ENCODE measurements at regions not wholly inside any gene's neighbourhood (a gene's known extent, or its start where the extent isn't known, plus 50 kb on each side); places are given as distances from the start of the nearest gene placed in this dataset.

- no peak for DNase-seq
- intact Hi-C loops (cut with DNase I): no loop called here
These were observed 66.3 kb upstream of the NFIB start for GRCh38 chr9:14380061-14380836.

- no peak for DNase-seq
- intact Hi-C loops (cut with DNase I): no loop called here
These were observed 65.3 kb upstream of the NFIB start for GRCh38 chr9:14379280-14379679.

GRCh38 chr9:14373706-14374105 lies 59.8 kb upstream of the NFIB start:
- DNase-seq: no peak
- intact Hi-C loops (cut with DNase I): no loop called here

- intact Hi-C loops (cut with DNase I): no loop called here
- no peak for DNase-seq
These were observed 59.4 kb upstream of the NFIB start for GRCh38 chr9:14373336-14373666.

- intact Hi-C loops (cut with DNase I): no loop called here
- DNase-seq: peak in 4 of 42 donors; percentile 11 to 35 (median 28)
These were observed 58.7 kb upstream of the NFIB start for GRCh38 chr9:14372437-14373335.

- DNase-seq: no peak
- intact Hi-C loops (cut with DNase I): no loop called here
These were observed 55.1 kb upstream of the NFIB start for GRCh38 chr9:14369011-14369410.

GRCh38 chr9:14366076-14366475 lies 52.1 kb upstream of the NFIB start:
- DNase-seq: peak in 2 of 42 donors; percentile 40 to 60
- intact Hi-C loops (cut with DNase I): no loop called here

- intact Hi-C loops (cut with DNase I): no loop called here
These were observed 51.7 kb upstream of the NFIB start for GRCh38 chr9:14365670-14366069.

More at GRCh38 chr9:14365670-14366069, 51.7 kb upstream of the NFIB start:
- no peak for DNase-seq

Data from head of caudate nucleus (tissue), 42 donors.